ENCODE measurements at regions not wholly inside any gene's neighbourhood (a gene's known extent, or its start where the extent isn't known, plus 50 kb on each side); places are given as distances from the start of the nearest gene placed in this dataset.
"Not testable (repeated sequence)": the region's sequence is repeated elsewhere in the genome, so short reads cannot be mapped to it uniquely, and the experiment has no call there.

- DNase-seq = no peak
Measured at GRCh38 chr6:103113416-103113815, 1719.9 kb downstream of the GRIK2 start.

DNA sequence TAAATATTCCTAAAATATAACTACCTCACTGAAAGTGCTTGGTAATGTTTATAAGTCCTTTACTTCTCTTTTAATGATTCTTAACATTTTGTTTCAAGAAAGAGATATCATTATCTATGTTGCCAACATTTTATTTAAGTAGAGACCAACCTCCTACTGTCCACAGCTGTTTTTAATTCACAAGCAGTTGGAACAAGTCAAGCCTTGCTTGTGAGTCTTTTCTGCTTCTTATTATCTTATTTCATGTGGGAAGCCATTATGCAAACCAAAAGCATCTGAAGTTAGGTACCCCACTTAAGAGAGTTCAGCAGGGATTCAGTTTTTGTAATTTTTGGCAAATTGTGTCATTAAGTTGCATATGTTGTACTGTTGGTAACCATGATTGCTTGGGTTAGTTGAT lies 1714.5 kb downstream of the GRIK2 start:
- DNase-seq = no peak

DNA sequence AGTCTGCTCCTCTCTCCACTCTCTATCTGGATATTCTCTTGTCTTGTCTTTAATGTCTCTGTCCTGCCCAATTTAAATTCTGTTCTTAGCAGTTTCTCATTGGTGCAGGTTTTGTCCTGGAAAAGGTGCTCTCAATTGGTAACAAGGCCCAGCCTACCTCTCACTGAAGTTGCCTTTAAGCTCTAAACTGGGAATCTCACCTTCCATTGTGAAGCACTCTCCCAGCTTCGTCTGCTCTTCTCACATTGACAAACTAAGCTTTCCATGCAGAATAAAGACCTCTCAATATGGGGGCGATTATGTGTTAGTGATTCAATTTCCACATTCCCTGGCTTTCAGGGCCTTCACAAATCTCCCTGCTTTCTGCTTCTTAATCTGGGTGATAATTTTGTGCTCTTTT lies 1712.2 kb downstream of the GRIK2 start:
- DNase-seq = no peak

DNA sequence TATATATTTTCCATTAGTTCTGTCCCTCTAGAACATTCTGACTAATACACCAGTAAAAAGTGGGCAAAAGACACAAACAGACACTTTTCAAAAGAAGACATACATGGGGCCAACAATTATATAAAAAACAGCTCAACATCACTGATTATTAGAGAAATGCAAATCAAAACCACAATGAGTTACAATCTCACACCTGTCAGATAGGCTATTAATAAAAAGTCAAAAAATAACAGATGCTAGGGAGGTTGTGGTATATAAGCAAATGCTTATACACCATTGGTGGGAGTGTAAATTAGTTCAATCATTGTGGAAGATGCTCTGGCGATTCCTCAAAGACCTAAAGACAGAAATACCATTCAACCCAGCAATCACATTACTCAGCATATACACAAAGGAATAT lies 1707.8 kb downstream of the GRIK2 start:
- DNase-seq = no peak

DNA sequence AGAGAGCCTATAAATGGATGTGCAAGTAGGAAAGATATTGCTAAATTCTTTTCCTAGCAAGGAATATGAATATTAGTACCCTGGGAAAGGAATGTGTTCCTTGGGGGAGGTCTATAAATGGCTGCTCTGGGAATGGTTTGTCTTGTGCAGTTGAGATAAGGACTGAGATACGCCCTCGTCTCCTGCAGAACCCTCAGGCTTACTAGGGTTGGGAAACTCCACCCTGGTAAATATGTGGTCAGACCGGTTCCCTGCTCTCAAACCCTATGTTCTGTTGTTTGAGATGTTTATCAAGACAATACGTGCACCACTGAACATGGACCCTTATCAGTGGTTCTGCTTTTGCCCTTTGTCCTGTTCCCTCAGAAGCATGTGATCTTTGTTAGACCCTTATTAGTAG lies 1698.9 kb downstream of the GRIK2 start:
- DNase-seq = not testable (repeated sequence)

- DNase-seq = no peak
Measured at GRCh38 chr6:103085801-103086200, 1692.3 kb downstream of the GRIK2 start.

DNA sequence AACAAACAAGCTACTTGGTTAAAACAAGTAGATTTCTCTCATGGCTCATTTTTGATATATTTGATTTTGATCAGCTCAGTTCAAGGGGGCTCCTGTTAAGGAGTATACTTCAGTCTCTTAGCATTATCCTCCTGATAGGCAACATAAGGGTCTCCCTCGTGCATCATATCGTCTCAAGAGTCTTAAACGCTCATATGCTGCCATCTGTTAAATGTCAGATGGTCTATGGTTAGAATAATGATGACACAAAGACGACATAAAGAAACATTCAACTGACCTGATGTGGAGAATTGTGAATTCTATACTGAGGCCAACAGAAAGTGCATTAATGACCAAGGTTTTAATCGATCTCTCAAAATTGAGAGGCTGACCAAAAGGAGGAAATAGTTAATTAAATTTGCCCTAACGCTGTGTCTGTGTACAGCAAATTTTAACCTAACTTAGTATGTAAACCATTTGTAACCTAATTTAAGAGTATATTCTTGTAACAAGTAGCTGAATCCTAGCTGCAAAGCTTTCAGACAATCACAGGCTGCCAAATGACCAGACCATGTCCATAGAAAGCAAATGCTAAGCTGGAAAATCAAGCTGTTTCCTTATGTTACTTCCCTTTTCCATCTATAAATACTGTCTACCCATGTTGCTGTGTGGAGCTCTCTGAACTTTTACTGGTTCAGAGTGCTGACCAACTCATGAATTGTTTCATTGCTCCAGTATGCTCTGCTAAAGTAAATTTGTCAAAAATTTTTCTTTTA lies 1688.5 kb downstream of the GRIK2 start:
- DNase-seq = no peak

GRCh38 chr6:103081126-103081525 lies 1687.6 kb downstream of the GRIK2 start:
- DNase-seq = no peak

DNA sequence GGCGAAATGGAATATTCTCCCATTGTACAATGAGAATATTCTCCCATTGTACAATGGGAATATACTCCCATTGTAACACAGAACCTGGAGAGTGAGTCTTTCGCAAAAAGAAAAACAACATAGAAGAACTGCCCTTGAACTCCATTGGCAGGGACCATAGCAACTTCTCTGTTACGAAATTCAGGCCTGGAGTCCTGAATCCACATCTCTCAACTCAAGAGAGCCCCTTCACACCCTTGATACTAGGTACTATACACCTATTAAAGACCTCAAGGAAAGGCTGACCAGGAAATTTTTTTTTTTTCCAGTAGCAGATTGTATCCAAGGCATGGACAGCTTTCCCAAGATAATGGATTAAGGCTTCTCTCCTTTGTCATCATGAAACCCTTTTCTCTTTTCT lies 1687.0 kb downstream of the GRIK2 start:
- no peak for DNase-seq

DNA sequence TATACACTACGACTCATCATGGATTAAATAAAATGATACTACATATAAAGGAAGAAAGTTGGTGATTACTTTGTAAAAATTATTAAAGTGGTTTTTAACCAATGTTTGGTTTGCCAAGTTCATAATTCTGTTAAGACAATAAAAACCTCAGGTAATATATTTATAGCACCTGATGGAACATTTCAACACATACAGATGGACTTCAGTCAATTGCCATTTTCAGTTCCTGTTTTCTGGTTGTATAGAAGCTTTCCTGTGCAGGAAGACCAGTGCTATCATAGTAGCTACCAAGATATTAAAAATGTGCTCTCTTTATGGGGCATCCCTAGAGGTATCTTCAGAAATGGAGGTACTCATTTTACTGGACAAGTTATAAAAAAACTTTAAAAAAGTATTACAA lies 1686.4 kb downstream of the GRIK2 start:
- DNase-seq = no peak

GRCh38 chr6:103062136-103062535 lies 1668.6 kb downstream of the GRIK2 start:
- DNase-seq = no peak

GRCh38 chr6:103047567-103047966 lies 1654.1 kb downstream of the GRIK2 start:
- DNase-seq = no peak

GRCh38 chr6:103042336-103042735 lies 1648.8 kb downstream of the GRIK2 start:
- DNase-seq = no peak

GRCh38 chr6:103036846-103037245 lies 1643.3 kb downstream of the GRIK2 start:
- DNase-seq = no peak

DNA sequence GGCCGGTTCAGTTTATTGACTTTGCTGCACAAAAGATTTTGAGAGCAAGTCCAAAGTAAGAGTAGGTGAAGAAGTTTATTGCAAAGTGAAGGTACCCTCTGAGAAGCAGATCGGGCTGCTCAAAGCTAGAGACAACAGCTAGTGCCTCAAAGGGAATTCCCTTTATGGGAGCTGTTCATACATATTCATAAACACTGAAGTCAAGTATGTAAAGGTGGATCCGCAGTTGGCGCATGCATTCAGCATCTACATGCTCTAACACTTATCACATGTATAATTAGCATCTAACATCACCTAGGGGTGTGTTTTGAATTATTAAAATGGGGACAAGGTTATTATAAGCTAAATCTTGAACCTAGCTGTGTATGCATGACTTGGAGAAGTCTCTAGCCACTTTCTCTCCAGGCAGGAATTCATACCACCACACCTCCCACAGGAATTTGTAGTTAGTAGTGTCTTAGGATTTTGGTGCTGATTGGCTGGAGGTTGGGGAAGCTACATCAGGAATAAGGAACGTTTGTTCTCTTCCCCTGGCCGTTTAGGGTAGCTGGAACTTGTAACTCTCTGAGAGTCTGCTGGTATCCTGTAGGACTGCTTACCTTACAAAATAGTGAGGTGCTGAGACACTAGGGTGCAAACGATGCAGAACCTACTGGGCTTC lies 1633.9 kb downstream of the GRIK2 start:
- DNase-seq = no peak

GRCh38 chr6:103018426-103018825 lies 1624.9 kb downstream of the GRIK2 start:
- DNase-seq = no peak

DNA sequence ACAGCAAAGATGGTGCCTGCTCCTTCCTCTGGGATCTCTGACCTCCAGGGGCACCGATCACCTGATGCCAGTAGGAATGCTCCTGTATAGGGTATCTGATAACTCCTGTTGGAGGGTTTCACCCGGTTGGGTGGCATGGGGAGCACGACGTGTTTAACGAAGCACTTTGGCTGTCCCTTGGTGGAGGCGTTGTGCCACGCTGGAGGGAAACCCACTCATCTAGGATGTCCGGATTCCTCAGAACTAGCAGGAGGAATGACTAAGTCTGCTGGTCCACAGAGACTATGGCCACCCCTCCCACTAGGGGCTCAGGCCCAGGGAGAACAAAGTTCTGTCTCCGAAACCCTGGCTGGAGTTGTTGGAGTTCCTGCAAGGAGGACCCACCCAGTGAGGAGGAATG lies 1624.4 kb downstream of the GRIK2 start:
- DNase-seq = no peak

GRCh38 chr6:103011605-103012004 lies 1618.1 kb downstream of the GRIK2 start:
- DNase-seq = no peak

DNA sequence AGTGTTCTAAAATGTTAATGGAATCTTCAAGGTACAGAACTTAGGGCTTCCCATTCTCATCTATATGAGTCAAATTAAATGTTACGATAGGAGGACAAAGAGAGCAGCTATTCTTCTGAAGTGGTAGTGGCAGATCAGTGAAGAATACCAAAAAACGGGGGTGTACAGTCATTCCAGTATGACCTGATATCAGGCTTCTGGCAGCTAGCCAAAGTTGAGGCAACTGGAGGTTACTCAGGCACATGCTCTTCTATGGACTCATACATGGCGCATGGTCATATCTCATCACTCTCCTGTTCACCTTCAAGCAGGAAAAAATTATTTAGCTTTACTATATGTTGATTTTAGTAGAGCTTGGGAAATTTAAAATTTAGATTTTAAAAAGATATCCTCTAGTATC lies 1608.8 kb downstream of the GRIK2 start:
- no peak for DNase-seq

DNA sequence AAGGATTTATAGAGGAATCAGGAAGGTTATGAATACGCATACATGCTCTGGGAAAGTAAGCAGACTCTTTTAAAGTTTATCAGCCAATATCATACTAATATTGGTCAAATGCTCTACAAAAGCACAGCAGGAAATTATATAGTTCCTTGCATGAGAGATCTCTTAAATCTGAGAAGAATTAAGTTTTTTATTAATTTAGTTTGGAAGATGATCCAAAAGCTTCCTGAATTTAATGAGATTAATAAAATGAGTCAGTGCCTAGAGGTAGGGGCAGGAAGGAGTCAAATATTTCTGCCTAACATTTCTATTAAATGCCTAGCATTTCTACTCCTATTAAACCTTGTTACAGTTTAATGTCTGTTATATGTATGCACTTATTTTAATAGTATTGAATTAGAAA lies 1608.2 kb downstream of the GRIK2 start:
- no peak for DNase-seq

DNA sequence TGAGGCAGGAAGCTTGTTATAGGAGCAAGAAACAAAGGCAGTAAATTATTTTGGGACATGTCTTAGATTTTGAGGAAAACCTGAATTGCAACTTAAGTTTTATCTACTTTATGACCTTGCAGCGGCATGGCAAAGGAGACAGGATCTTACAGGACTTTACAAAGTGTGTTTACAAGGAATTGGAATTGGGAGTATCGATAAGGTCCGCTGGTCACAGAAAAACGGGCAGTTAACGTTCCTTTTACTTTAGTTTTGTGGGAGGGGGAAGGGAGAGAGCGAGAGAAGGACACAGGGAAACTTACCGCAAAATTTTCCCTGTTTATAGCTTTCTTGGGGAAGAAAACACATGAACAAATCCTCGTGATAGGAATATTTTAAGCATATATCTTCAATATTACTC lies 1607.2 kb downstream of the GRIK2 start:
- no peak for DNase-seq

- DNase-seq = no peak
Measured at GRCh38 chr6:102995491-102995890, 1602.0 kb downstream of the GRIK2 start.

DNA sequence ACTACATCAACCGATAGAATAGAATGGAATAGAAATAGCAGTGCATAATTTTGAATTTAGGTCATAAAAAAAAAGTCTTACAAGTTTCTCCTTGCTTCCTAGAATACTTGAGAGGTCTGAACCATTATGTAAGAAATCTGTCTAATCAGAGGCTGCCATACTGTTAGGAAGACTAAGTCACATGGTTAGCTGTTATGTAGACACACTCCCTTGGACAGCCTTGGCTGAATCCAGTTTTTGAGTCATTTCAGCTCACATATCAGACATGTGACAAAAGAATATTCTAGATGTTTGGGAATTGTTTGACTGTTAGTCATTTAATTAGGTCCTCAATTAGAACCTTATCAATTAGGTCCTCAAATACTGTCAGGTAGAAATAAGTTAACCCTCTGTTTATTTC lies 1601.4 kb downstream of the GRIK2 start:
- no peak for DNase-seq

DNA sequence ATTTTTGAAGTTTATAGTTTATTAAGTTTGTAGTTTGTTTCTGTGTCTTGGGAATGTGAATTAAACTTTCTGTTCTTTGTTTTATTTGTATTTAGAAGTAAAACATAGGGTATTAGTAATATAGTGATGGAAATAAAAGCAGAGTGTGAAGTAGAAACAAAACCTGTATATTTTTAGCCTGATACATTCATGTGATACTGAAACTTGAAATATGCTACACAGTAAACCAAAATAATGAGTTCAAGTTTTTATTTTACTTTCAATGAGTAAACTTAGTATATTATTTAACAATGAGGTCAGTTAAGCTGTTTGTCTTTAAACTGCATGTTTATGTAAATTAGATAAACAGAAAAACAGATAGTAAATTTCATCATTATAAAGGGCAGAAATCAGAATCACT lies 1592.6 kb downstream of the GRIK2 start:
- no peak for DNase-seq

GRCh38 chr6:102984357-102984756 lies 1590.8 kb downstream of the GRIK2 start:
- no peak for DNase-seq

Data from NCI-H2107 (cell line).